ENCODE measurements at regions not wholly inside any gene's neighbourhood (a gene's known extent, or its start where the extent isn't known, plus 50 kb on each side); places are given as distances from the start of the nearest gene placed in this dataset.
"Not testable (repeated sequence)": the region's sequence is repeated elsewhere in the genome, so short reads cannot be mapped to it uniquely, and the experiment has no call there.

DNA sequence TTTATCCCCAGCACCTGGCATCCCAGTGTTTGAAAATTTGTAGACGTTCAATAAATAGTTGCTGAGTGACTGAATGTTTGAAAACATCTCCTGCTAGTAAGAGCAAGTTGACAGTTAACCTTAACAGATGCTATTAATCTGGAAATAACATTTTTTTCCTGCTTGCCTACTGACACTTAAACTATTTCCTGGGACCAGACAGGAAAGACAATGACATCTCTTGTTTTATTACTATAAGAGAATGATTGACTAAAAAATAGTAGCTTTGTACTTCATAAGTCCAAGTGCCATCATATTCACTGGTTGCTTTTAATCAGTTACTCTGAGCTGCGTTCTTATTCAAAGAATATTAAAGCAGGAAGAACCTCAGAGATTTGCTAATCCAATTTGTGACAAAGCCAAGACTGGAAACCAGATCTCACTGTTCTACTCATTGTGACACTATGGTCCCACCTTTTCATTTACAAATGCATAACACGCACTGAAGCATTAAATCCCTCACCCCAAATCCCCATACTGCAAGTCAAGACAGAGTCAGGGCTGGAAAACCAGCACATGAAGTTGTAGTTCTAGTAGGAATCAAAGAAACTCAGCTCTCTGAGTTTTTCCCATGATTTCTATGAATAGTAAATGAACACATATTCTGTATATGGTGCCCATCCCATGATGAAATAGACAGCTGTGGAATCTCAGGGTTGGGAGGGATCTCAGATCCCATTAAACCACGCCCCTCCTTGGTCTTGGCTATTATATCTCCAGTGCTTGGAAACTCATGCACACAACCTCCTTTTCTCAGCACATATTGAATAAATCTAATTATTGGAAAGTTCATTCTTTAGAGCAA, 212.7 kb upstream of the P2RY1 start:
- DNase-seq (ENCODE audit: low read depth in 2 of 2), result no peak

DNA sequence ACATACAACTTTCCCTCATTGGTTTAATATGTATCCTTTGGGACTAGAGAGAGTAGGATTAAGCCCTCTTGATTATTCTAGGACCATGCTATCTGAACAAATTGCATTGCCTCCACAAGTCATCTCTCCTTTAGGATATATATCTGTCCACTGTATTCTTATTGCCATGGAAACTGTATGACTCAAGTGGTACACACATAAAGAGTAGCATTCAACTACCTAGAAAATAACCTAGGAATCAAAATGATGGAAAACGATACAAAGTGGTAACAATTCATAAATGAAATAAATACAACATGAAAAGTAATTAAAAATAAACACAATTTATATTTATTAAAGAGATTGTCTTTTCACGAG, 212.1 kb upstream of the P2RY1 start:
- DNase-seq (ENCODE audit: low read depth in 2 of 2), result no peak

DNA sequence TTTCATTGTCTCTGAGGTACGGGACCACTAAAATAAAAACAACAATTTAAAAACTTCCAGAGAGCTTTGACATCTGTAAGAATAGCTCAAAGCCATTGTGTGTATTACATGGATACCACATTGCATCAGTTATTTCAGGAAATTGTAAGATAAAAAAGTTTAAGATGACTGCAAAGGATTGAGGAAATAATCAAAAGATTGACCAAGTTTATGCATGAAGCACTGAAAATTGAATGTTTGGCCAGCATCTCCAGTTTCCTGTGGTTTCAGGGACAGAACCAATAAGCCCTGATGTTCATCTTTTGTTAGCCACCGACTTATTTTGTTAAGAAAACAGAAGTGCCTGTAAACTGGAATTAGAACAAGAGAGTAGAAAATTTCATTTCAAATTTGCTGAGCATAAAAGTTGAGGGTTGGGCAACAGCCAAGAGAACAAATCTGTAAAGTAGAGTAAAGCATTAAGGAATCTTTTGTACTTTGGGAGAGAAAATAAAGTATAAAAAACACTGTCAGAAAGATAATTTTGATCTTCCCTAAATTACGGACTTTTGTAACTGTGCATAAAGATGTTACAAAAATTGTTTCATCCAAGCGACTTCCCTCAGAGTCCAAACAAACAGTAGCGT, 211.5 kb upstream of the P2RY1 start:
- no peak for DNase-seq (ENCODE audit: low read depth in 2 of 2)

DNA sequence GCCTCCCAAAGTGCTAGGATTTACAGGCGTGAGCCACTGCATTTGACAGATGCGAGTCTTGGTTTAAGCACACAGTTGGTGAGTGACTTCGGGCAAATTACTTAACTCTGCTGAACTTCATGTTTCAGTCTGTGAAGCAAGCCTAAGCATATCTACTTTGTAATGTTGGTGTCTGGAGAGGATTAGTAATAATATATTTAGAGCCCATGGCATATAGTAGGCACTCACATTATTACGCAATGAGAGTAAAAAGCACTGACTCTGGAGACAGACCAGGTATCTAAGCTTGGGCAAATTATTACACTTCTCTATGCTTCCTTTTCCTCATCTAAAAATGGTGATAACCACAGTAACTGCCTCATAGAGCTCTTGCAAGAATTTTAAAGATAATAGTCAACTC, 208.7 kb upstream of the P2RY1 start:
- no peak for DNase-seq (ENCODE audit: low read depth in 2 of 2)

DNA sequence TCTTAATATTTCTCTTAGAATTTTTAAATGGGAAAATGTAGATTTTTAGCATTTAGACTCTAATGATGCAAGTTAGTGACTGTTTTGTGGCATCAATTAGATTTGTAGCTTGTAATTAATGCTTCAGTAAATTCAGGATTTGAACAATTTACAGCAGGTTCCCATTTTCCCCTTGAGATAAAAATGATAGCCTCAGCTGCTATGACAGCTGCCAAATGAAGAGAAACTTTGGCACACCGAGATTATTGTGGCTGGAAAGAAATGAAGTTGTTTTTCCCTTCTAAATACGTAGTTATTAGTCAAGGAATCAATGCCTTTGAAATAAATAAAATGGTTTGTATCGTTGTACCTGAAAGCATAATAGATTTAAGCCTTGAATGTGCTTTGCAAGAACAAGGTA, 206.4 kb upstream of the P2RY1 start:
- DNase-seq (ENCODE audit: low read depth in 2 of 2), result no peak

DNA sequence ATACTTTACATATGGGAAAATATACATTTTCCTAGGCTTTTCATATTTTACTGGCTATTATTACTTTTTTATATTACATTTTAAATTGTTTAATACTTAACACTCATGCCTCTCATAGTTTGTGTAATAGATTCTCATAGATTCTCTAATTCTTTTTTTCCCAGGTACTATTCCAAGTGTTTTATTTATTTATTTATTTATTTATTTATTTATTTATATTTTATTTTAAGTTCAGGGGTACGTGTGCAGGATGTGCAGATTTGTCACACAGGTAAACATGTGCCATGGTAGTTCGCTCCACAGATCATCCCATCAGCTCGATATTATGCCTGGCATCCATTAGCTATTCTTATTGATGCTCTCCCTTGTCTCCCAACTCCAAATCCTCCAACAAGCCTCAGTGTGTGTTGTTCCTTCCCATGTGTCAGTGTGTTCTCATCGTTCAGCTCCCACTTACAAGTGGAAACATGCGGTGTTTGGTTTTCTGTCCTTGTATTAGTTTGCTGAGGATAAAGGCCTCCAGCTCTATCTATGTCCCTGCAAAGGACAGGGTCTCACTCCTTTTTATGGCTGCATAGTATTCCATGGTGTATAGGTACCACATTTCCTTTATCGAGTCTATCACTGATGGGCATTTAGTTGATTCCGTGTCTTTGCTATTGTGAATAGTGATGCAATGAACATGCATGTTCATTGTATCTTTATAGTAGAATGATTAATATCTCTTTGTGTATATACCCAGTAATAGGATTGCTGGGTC, 205.4 kb upstream of the P2RY1 start:
- no peak for DNase-seq (ENCODE audit: low read depth in 2 of 2)

DNA sequence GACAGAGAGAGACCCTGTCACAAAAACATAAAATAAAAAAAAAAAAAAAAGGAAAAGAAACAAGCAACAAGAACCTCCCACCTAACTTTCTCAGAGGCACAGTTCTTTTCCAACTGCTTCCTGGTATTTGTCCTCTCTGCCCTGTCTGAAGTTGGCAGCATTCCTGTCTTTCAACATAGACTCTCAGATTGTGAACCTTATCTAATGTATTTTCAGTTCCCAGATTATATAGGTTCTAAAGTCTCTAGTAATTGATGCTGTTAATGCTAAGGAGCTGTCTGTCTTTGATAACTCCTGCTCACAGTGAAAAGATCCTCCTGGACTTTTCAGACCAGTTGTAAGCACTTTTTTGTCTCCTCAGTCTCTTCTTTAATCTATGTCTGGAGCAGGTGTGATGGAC, 199.5 kb upstream of the P2RY1 start:
- no peak for DNase-seq (ENCODE audit: low read depth in 2 of 2)

DNA sequence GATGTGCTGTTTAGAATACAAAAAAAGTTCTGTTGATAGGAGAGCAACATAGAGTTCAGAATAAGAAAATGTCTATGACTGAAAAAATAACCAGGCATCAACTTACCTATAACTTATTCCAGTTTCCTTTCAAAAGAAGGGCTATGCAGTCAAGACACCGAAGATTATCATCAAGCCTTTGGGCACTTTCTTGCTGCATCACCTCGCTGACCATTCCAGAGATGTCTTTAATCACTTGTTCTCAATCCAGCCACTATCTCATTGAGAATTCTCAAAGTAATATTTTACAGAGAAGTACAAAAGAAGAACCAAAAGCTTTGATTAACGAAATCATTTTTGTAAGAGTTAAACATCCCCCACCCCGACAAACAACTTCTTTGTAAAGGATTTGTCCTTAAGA, 198.3 kb upstream of the P2RY1 start:
- DNase-seq (ENCODE audit: low read depth in 2 of 2), result no peak

DNA sequence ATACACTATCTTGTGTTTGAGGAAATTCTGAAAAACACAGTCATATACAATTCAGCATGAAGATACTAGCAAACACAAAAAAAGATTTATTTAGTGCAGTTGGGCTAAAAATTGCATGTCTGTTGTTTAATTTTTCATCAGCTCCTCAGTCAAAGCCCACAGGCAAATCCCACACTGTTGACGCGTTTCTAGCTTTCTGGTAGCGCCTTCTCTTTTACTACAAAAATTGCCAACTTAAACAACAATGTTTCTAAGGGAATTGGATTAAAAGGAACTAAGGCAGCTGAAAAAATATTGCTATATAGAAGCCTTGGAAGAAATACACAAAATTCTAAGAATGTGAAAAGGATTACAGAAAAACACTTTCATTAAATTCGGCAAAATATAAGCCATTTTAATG, 196.7 kb upstream of the P2RY1 start:
- DNase-seq (ENCODE audit: low read depth in 2 of 2), result no peak

DNA sequence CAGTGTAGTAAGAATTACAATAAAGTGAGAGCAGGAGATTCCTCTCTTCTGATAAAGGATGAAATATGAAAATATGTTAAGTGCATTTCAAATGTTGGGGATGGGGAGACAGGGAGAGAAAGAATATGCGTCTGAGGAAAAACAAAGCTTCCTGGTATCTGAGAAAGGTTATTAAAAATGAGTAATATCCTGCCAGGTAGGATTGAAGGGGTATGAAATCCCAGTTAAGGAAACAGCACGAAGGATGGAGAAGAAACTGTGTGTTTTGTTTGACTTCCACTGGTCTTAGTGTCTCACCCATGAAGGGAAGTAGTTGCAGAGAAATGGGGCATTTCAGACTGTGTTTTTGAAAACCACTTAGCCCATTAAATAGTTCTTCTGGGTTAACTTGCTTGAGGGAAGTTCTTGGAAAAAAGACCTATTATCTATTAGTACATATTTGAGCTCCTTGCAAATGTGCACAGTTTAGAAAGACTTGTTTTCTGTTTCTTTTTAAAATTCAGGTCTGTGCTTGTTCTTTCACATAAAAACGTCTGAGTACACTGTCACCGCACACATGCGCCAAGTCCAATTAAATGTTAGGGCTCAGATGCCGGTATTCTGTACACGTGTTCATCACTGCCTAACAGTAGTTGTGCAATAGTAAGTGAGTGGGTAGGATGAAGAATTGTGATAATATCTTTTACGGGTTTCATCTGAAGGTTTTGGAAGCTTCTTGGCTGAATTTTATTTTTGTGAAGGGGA, 196.1 kb upstream of the P2RY1 start:
- DNase-seq (ENCODE audit: low read depth in 2 of 2), result peak; percentile 6 to 9

DNA sequence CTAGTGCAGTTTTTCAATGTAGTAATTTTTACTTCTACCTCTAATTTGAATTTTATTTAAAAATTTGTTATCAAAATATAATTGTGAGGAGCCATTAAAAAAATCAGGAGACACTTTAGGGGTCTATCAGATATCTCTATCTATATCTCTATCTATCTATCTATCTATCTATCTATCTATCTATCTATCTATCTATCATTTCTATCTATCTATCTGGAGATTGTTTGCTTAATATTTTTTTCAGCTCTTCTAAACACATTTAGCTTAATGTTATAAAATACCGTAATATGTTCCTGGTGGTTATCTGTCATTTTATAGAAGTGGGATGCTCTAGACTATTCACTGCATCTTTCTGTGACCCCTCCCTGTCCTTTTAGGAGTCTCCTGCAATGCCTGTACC, 193.7 kb upstream of the P2RY1 start:
- no peak for DNase-seq (ENCODE audit: low read depth in 2 of 2)

DNA sequence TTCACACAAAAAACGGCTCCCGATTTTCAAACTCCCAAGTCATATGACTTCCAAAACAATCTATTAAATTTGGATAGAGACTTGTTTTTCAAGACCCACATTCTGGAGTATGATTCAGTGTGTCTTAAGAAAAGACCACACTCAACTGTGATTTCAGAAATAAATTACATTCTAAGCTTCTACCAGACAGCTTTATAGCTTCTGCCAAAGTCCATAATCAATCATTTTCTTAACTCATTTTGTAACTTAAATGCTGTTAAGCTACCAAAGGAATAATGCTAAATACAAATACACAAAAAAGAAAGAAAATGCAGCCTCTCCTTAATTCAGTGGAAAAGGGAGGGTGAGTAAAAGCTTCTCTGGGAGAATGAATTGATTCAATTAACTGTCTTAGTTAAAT, 192.3 kb upstream of the P2RY1 start:
- no peak for DNase-seq (ENCODE audit: low read depth in 2 of 2)

DNA sequence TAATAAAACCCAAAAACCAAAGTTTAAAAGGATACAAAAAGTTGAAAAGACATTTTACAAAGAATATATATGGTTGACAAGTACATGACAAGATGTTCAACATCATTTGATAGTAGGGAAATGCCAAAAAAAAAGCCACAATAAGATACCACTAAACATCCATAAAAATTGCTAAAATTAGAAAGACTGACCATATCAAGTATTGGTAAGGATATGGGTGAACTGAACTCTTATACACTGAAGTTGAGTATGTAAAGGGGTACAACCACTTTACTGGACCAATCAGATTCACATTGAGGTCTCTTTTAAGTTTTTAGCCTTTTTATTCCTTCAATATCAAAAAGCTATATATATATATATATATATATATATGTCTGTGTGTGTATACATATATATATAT, 190.5 kb upstream of the P2RY1 start:
- DNase-seq (ENCODE audit: low read depth in 2 of 2), result no peak

DNA sequence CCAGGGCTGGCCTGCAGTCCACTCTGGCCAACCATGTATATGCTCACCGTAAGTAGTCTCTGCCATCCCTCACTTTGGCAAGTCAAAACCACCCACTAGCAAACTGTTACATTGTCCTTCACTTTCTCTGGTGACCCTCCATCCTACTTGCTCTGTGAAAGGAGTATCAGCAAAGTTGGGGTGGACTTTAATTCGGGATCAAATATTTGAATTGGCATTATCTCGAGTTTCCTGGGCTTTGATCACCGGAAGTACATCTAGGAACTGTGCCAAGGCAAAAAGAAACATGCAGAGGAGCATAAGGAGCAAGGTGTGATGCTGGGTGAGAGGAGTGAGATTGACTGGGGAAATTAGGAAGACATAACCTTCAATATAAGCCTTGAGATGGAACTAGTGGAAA, 188.9 kb upstream of the P2RY1 start:
- DNase-seq (ENCODE audit: low read depth in 2 of 2), result no peak

DNA sequence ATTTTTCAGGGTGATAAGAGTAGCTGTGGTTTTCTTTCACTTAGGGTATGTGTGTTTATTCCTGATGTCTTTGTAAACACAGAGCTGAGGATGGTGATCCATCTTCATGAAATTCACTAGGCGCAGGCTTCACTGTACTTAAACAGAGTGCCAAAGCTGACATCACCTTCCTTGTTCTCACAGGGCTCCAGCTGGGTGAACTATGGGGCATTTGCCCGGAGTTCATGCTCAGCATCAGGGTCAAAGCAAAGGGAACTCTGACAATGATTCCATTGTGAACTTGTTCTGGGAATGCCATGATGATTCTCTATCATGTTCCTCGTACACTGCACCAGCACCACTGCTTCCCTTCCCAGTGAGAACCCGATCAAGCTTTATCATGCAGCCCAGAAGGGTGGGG, 184.8 kb upstream of the P2RY1 start:
- DNase-seq (ENCODE audit: low read depth in 2 of 2), result no peak

DNA sequence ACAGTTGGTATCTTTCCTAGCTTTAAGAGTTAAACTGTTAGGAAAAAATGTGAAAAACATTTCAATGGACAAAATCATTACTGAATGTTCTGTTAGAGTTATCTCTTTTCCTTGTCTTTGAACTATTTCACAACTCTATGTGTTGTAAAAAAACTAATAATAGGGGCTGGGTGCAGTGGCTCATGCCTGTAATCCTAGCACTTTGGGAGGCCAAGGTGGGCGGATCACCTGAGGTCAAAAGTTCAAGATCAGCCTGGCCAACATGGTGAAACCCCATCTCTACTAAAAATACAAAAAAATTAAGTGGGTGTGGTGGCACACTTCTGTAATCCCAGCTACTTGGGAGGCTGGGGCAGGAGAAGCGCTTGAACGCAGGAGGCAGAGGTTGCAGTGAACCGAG, 184.0 kb upstream of the P2RY1 start:
- not testable (repeated sequence) for DNase-seq (ENCODE audit: low read depth in 2 of 2)

DNA sequence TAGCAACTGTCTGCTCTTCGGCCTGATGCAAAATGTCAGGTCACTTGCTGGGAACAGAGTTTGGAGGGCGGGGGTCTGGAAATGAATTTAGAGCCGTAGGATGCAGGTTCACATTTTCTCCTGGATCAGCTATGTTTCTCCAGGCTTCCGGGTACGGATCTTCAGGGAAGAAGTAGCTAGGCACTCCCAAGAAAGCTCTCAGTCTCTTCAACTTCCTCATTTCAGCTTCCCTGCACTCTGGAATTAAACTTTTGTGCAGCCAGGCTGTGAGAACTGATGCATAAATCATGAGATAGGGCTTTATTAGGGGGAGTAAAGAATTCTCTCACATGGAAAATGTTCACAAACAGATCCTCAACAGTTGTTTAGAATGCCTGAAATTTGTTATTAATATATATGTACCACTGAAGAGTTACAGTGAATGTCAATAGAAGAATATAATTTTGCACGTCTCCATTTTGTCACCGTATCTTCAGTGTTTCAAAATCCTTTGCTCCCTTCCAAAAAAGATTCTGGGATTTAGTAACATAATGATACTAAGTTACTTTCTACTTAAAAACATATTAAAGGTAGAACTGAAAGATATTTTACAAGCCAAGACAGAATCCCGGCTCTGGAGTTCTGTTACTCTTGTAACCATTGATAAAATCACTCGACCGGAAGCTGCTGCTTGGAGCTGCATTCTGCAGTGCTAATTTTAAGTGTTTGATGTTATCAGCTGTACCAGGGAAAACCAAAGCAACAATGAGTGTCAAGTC, 178.5 kb upstream of the P2RY1 start:
- no peak for DNase-seq (ENCODE audit: low read depth in 2 of 2)

DNA sequence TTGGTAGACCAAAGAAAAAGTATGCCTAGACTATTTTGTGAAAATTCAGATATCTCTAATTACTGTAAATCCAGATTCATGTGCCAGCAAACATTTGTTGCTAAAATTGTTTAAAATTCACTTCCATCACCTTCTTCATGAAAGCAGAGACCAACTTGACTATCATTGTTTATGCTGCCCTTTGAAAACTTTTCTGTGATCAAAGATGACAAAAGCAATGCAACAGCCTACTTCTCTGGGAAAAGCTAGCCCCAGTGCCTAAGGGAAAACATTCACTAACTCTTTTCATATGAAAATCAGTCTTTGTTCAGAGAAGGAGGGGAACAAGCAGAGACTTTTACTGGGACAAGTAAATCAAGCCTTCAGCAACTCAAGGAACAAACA, 178.0 kb upstream of the P2RY1 start:
- no peak for DNase-seq (ENCODE audit: low read depth in 2 of 2)

DNA sequence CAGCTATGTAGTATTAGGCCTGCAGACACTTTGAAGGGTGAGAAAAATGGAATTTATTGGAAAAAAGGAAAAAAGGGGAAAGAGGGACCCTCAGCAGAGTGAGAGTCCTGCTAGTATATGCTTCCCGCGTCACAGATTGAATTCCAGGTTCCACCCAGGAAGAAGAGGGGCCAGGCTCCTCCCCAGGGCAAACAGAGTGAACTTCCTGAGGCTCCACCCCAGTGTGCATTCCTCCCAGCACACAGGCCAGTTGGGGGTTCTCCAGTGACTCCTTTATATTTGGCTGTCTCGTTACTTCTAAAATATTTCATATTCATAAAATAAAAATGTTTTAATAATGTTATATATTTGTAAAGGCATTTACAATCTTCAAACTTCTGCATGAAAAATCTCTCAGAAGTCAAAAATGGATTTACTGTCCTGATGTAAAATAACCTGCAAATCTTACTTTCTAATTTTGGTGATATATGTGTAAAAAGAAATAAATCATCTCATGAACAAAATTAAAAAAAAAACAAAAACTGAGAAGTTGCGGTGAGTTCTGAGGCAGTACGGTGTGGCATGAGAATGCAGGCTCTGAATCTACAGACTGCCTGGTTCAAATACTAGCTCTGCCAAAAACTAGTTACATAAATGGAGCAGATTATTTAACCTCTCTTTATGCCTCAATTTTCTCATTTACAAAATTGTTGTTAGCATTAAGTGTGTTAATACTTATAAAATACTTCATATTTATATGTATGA, 175.8 kb upstream of the P2RY1 start:
- no peak for DNase-seq (ENCODE audit: low read depth in 2 of 2)

DNA sequence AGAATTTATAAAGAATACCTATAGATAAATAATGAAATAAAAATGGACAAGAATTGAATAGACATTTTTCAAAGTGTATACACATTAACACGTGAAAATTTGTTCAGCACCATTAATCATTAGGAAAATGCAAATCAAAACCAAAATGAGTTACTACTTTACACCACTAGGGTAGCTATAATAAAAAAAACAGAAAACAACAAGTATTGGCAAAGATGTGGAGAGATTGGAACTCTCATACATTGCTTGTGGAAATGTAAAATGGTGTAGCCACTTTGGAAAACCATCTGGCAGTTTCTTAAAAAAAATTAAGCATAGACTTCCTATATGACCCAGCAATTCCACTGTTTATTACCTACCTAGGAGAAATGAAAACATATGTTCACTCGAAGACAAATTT, 172.8 kb upstream of the P2RY1 start:
- no peak for DNase-seq (ENCODE audit: low read depth in 2 of 2)

DNA sequence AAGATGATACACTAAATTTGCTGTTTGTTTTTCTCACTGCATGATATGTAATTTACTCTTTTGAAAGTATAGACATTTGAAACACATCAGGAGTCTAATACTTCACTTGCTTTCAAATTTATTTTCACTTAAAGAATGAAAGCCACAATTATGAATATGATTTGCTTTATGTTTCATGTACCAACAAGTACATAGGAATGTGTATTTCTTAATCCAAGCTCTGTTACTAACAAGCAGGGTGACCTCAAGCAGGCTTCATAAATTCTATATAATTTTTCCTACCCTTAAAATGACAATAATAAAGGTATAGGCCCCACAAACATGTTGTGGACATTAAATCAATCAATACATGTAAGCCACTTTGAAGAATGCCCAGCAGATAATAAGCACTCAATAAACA, 170.2 kb upstream of the P2RY1 start:
- DNase-seq (ENCODE audit: low read depth in 2 of 2), result no peak
